ENCODE measurements at regions not wholly inside any gene's neighbourhood (a gene's known extent, or its start where the extent isn't known, plus 50 kb on each side); places are given as distances from the start of the nearest gene placed in this dataset.

DNA sequence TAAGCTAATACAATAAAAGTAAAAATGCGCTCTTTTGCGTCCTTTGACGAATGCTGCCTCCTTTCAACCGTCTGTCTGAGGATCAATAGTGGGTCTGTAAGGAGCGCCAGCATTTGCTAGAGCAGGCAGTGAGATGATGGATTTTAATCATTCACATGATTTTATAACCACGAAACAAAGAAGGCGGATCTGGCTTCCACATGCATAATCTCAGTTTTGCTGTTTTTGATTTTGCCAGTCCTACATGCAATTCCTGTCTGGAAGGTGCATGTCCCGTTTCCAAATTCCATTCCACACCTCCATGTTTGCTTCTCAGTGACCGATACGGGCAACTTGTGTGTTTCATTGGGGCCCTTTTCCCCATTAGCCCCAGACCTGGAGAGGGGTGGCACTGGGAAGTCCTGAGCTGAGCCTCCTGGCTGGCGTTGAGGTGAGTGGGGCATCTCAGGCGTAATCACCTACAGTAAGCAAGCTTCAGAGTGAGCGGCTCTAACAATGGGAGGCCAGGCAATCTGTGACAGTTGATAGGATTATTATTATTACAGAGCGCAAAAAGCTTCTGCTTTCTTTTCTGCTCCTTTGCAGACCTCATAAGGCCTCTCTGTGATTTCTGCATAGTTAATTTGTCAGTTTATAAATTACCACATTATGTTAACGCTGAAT is 405.4 kb downstream of the ZSWIM6 start:
- no peak for DNase-seq (ENCODE audit: low read depth)

DNA sequence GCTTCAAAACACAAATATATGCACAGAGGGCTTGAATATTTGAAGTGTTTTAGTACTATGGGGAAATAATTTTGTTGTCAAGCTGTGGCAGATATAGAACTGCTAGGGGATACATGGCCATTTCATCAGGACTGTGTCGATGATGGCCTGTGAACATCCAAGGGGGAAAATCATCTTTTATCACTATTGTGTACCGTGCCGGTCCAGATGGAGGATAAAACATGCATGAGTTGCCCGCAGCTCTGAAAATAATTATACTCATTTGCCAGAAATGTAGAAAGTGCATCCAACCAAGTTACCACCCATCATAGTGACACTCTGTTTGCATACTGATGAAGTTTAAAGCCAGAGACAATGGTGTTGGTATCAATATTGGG is 405.9 kb downstream of the ZSWIM6 start:
- DNase-seq (ENCODE audit: low read depth), result no peak

DNA sequence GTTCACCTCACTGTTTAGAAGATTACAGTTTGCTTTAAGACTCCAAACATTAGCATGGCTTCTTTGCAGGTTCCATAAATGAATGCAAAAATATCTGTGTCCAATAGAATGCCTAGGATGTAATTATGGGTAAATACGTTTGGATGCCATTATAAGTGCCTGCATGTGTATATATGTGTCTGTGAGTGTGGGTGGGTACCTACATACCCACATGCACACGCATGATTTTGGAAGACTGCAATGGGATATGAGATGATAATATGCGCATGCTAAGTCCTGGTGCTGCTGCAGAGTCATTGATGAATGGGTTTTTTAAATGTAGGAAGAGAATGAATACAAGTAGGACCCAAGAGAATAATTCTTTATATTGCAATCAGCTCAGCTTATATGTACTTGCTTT is 406.4 kb downstream of the ZSWIM6 start:
- no peak for DNase-seq (ENCODE audit: low read depth)

DNA sequence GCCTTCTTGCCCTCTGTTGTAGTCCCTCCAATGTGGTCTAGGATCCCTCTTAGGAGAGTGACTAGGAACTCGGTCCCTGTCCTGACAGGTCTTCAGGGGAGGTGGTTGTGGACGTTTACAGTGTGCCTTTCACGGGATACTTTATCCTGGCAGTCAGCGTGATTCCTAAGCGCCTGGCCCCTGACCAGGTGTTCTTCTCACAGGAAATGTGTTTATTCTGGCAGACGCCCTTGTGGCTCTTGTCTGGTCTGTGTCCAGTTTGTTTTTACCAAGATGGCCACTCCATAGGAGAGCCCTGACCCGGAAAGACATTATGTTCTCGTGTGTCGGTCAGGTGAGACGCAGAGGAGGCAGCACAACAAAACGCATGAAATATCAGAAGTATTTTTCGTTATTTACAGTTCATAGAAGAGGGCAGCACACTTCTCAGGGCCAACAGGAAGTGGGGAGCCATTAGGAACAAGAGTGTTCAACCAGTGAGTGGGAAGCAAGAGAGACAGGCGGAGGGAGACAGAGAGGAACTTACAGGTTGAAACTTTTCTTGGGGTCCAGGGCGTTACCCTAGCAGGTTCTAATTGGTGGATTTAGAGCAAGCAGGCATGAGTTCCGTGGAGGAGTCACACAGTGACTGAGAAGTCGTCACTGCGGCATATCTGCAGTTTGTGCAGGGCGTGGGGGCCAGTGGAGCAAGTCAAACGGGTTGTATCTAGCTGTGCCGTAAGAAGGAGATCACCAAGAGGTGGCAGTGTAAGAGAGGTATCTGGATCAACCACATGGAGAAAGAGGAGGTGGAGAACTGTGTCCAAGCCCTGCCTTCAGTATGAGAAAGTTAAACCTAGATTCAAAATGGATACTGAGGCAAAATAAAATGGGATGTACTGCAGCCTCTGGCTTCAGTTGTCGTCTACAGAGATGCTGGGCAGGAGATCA is 412.9 kb downstream of the ZSWIM6 start:
- no peak for DNase-seq (ENCODE audit: low read depth)

DNA sequence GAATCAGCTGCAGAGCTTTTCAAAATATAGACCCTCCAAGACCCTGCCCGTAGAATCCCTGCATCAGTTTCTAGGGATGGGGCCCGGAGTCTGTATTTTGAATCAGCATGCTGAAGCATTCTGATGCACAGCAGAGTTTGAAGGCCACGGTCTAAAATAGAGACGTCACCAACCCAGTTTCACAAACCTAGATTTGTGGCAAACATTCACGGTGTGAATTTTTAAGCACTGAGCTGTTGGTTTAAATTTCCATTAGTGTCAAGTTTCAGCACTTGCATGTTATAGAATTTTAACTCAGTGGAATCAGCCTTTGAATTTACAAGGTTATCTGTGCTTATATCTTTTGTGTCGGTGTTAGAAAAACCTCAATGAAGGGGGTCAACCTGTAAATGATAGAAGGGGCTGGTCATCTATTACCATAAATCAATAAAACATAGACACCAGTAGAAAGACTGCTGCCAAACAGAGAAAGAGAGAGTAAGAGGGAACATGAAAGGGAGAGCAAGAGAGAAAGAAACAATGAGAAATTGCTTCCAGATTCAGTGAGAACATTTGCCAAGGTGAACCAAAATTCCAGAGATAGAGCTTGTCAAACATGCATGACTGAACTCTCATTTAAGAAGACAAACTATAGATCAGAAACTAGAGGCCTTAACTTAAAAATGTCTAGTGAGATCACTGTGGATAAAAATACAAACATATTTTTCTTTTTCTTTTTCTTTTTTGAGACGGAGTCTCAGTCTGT is 414.9 kb downstream of the ZSWIM6 start:
- DNase-seq (ENCODE audit: low read depth), result no peak

DNA sequence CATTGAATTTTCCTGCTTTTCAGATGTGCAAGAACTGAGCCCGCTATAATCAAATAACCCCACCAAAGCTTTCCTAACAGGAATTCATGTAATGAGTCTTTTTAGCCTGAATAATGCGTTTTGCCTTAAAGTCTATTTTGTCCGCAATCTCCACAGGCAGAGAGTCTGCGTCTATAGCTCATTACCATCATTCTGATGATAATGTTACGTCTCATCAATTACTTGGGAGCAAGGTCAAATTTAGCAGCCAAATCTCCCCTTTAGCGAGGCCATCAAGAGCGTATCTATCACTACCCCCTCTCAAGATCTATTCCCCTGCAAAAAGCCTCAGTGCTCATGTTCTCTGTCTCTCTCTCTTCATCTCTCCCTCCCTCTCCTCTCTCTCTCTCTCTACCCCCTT is 416.1 kb downstream of the ZSWIM6 start:
- DNase-seq (ENCODE audit: low read depth), result no peak

DNA sequence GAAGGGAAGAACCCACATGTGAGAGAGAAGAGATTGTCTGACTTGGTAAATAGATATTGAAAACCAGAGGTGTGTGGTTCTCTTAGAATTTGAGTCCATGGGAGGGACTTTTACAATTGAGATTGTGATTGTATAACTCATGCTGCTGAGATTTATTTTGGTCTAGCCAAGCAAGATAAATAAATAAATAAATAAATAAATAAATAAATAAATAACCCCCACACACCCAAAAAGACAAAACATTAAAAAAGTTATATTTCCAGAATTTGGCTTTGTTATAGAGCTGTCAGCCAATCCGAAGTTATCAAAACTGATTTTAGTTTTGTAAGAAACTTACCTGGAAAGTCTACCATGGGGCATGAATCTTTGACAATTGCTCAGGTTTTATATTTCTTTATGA is 416.6 kb downstream of the ZSWIM6 start:
- DNase-seq (ENCODE audit: low read depth), result no peak

DNA sequence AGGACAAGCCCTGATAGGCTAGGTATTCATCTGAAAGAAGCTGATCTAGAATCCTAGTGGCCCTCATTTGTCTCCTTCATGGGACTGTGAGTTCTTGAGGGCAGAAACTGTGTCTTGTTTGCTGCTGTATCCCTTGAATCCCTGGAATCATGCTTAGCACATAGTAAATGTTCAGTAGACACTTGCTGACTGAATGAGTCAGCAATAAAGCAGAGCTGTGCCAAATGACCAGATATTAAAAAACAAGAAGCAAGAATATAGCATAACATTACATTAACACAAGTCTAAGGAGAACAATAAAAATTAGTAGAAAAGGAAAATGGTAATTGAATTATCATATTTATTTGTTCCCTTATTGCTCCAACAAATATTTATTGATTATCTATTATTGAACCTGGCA is 420.5 kb downstream of the ZSWIM6 start:
- no peak for DNase-seq (ENCODE audit: low read depth)

DNA sequence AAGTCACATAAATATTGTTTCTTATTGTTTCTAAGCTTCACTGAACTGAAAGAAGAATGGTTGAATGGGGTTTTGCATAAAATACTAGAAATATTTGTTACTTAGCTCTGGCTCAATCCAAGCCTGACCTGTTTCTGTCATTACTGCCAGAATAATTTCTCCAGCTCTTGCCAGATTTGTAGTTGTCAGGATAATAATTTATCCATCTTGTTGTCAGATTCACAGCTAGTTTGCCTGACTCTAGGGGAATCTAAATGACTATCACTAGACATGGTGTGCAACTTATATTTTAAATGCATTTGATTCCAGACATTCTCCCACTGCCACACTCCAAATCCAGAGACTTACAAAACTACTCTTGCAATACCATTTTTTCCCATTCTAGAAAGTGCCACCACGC is 422.7 kb downstream of the ZSWIM6 start:
- no peak for DNase-seq (ENCODE audit: low read depth)

DNA sequence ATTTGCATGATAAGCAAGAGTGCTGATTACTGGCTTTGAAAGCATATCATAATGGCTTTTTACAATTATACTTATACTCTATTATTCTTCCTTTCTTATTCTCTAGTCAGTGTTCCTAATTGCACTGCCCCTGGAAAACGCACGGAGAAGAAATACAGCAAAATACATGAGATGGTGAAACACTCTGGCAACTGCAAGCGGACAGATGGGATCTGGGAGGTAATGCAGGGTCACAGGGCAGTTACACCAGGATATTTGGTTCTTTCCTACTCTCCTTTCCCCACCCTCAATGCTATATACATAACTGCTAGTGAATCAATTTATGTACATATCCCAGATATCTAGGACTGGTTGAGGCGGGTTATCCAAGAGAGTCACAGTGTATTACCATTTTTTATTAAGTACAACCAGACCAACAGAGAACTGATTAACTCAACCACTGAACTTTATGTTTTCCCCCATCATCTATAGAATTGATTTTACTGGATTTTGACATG is 423.7 kb downstream of the ZSWIM6 start:
- no peak for DNase-seq (ENCODE audit: low read depth)

DNA sequence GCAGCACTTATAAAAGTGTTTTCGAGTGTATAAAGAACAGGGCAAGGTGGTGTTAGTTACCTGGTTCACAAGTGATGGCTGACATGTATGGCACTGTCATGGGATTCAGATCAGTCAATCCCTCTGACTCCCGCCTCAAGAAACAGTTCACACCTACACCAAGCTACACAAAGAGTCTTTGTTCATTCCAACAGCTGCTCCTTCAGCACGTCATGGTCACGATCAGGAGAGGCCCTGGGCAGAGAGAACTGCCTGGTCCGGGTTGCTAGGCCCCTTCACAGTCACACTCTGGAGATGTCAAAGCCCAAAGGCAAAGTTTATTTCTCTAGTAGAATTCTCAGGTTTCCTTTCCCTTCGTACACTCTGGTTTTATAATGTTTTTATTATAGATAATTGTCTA is 426.7 kb downstream of the ZSWIM6 start:
- DNase-seq (ENCODE audit: low read depth), result no peak

DNA sequence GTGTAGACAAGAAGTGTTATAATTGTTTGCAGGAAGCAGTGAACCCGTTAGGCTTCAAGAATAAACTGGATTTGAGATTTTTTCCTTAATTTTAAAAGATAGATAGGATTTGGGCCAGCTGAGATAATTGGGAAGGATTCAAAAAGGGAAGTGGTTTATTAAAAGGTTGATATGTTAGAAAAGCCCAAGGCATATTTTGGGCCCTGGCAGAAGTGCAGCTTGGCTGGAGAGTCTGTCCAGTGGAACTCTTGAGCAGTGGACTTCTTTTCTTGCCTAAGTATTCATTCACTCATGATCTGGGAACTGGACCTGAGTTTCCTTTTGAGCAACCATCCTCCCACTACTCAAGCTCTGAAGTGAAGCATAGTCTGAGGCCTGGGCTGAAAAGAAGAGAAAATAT is 433.4 kb downstream of the ZSWIM6 start:
- DNase-seq (ENCODE audit: low read depth), result no peak

DNA sequence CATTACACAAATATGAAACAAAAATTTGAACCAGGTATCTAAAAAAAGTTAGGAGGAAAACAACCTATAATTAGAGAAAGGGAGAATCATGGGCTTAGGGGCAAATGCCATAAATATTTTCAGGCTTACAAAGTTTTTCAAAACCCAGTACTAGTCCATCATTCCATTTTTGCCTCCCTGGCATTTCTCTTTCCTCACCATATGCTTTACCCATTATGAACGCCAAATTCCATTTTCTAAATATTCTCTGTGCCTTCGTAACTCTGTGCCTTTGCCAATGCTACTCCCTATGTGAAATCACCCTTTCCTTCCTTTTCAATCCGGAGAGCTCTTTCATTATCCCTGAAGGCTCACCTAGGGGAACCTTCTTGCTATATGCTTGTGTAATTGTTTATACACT is 434.1 kb downstream of the ZSWIM6 start:
- DNase-seq (ENCODE audit: low read depth), result no peak

DNA sequence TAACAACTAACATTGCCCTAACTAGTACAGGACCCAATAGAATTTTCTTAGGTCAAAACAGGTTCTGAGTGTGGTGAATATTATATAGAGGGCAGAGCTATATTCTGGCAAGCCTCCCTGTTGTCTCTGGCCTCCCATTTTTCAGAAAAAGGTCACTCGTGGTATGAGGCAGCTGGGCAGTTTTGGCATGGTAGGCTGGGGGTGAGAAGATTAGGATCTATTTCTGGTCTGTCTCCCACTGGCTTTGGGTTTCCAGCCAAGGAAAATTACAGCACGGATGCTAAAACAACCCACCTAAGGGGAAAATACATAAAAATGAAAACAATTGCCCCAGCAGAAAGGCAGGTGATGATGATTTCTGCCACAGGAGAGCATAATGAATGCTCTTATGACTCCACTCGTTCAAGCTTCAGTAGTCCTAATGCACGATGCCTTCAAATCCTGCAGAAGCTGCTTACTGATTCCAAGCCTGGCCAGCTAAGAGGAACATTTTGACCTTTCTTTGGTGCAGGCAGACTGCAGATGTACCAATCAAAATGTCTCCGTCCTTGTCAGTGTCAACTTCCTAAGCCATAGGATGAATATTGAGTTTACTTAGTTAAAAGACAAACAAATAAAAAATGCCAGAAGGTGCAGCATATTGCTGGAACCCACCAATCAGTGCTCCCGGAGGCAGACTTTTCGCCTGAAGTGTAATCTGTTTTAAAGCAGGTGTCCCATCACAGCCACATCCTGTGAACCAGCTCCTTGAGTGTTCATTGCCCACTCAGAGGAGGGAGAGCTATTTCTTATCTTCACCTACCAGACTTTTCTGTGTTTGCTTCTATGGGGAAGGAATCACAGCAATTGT is 435.4 kb downstream of the ZSWIM6 start:
- no peak for DNase-seq (ENCODE audit: low read depth)

DNA sequence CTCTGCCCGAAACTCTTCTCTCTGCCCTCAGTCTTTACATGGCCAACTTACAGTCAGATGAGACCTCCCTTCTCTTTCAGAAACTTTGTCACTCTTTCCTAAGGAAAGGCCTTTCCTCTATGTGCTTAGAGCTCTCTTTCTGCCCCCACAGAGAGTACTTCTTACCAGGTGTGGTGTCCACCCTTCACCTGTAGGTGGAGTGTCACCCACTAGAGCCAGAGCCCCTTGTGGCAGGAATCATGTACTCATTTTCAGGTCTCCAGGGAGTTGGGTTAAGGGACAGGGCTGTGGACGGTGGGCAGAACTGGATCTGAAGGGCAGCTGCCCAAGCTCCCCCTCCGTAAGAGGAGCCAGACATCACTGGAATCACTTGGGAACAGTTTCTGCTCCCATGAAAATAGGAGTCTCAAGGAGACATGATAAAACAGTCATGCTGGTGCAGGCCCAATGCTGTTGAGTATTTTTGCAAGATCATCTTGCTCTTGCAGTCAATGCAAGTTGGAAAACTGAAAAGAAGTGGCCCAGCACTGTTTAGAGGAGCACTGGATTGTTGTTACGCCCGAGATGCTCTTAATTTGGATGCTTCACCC is 436.7 kb downstream of the ZSWIM6 start:
- no peak for DNase-seq (ENCODE audit: low read depth)

DNA sequence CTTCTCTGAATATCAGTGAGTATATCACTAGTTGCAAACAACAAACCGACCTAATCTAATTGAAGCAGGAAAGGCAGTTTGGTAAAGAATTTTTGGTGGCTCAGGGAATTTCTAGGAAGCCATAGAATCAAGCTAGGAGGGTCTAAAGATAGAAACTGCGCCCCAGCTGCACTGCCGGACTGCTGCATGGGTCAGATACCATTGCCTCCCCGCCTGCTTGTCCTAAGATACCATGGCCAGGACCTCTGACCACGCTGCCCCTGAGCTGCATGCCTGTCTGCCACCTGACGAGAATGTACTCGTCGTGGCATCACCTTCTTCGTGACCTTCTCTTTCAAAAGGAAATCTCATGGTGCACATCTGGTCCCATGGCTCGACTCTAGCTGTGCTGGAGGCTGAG is 439.0 kb downstream of the ZSWIM6 start:
- no peak for DNase-seq (ENCODE audit: low read depth)

DNA sequence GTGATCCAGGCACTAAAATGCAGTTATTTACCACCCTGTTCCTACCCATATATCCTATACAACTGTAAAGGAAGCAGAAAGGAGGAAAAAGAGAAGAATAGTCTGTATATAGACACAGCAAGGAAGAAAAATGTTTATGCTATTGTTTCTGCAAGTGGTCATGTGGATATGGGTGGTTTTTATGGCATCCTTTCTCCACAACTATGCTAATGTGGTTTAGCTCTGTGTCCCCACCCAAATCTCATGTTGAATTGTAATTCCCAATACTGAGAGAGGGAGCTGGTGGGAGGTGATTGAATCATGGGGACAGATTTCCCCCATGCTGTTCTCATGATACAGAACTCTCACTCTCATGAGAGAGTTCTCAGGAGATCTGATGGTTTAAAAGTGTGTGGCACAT is 439.8 kb downstream of the ZSWIM6 start:
- DNase-seq (ENCODE audit: low read depth), result no peak

DNA sequence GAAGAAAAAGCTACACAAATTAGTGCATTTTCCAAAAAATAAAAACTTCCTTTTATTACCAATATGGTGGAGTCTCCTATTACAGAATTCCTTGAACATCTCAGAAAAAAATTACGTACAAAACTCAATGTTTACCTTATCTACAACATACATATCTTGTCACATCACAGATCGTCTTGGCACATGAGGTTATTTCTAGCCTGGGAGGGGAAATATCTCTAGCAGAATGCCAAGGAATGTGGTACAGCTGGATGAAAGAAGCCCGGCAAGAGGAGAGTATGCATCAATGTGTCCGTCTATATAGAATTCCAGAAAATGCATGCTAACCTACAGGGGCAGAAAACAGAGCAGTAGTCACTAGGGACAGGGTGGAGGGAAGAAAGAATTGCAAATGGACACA is 443.8 kb downstream of the ZSWIM6 start:
- DNase-seq (ENCODE audit: low read depth), result no peak

DNA sequence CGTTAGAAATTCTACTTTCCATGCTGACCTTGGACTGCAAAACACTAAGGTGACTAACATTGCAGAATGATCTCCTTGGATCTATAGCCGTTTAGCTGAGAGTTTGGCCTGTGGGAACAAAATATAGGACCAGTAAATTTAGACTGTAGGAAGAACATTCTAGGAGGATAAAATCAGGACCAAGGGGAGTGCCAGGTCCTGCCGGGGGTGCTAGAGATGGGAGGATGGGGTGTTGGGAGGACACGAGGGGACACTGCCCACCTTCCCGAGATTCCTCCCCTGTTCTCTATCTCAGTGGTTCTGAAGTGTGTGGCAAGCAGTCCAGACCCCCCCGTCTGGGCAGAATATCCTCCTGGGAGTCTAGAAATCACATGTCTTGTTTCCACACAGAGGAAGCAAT is 445.2 kb downstream of the ZSWIM6 start:
- DNase-seq (ENCODE audit: low read depth), result no peak

DNA sequence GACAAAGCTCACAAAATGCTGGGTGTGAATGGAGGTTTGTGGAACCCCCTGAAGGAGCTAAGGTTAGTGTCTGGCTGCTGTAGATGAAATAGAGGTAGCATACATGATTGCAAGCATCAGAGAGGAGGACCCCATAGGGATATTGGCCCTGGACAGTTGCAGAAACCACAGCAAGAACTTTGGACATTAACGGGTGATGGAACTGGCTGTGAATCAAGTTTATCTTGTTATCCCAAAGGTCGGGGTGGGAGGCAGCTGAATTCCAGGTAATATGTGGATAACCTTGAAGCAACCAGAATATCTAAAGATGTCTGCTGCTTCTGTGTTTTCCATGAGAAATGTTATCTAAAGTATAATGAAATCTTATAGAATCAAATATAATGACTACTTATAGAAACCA is 447.7 kb downstream of the ZSWIM6 start:
- DNase-seq (ENCODE audit: low read depth), result no peak

DNA sequence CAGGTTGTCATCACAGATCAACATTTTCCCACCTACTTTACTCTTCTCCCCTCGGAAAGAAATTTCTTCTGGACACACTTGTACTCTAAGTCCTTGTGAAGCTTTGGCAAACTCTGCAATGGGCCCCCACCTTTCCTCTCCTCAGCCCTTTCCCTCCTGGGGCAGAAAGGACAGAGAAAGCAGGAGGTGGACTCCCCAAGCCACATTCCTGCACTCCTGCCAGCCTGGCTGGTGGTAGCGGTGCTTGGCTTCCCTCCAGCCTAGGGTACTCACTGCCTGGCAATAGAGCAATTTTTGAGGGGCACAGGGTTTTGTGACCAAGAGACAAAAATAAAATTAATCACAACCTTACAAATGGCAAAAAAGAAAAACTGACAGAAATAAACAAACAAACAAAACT is 451.4 kb downstream of the ZSWIM6 start:
- DNase-seq (ENCODE audit: low read depth), result no peak

DNA sequence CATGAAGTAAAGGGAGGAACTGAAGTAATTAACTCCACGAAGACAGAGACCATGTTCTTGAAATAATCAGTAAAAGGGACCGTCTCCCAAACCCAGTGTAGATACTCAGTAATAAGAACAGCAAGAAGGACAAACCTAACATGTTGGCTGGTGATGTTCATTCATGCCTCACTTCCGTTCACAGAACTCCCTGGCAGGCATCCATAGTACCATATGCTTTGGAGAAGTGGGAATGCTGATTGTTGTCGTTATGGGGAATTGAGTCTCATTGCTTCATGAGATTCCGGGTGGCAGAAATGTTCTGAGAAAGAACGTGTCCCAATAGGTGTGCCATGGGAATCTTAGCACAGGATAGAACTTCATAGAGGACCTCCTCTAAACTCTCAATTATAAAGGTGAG is 452.3 kb downstream of the ZSWIM6 start:
- no peak for DNase-seq (ENCODE audit: low read depth)

All from stimulated activated CD8-positive, alpha-beta memory T cell treated with anti-CD3 and anti-CD28 coated beads, Interleukin-12 subunit alpha, Interleukin-12 subunit beta, amount 100 ng/mL, for 4 hours (primary cell).